ENCODE measurements at regions not wholly inside any gene's neighbourhood (a gene's known extent, or its start where the extent isn't known, plus 50 kb on each side); places are given as distances from the start of the nearest gene placed in this dataset.

DNA sequence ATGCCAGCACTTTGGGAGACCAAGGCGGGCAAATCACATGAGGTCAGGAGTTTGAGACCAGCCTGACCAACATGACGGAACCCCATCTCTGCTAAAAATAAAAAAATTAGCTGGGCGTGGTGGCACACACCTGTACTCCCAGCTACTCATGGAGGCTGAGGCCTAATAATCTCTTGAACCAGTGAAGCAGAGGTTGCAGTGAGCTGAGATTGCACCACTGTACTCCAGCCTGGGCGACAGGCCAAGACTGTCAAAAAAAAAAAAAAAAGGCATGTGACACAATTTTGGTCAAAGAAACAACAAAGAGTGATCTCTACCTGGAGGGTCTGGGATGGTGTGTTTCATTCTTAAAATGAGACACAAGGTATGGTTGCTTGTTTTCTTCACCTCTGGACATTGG, 188.2 kb upstream of the HS3ST1 start:
- TF ChIP-seq, protein P1, sequence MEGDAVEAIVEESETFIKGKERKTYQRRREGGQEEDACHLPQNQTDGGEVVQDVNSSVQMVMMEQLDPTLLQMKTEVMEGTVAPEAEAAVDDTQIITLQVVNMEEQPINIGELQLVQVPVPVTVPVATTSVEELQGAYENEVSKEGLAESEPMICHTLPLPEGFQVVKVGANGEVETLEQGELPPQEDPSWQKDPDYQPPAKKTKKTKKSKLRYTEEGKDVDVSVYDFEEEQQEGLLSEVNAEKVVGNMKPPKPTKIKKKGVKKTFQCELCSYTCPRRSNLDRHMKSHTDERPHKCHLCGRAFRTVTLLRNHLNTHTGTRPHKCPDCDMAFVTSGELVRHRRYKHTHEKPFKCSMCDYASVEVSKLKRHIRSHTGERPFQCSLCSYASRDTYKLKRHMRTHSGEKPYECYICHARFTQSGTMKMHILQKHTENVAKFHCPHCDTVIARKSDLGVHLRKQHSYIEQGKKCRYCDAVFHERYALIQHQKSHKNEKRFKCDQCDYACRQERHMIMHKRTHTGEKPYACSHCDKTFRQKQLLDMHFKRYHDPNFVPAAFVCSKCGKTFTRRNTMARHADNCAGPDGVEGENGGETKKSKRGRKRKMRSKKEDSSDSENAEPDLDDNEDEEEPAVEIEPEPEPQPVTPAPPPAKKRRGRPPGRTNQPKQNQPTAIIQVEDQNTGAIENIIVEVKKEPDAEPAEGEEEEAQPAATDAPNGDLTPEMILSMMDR (IDR thresholded peaks at IDR 0.05), result no peak
- DNase-seq (ENCODE audit: low spot score) (no peak), ATAC-seq (ENCODE audit: low FRiP score) (no peak)

DNA sequence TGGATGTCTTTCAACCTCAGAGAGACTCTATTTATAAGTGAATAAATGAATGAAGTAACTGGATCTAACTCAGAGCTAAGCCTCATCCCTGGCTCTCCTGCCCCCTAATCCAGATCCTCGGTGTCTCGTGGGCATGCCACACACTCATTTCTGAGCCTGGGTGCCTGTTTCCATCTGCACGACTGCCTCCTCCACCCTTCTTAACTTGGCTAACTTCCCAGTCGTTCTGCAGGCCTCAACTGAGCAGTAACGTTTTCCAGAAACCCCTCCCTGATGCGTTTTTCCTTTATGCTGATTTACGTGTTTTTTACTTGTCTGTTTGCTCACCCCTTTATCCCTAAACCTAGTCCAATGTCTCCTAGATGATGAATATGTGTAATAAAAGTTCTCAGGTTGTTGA, 186.9 kb upstream of the HS3ST1 start:
- TF ChIP-seq, protein P1 (IDR thresholded peaks at IDR 0.05), result no peak
- ATAC-seq (ENCODE audit: low FRiP score) (no peak), DNase-seq (ENCODE audit: low spot score) (no peak)

DNA sequence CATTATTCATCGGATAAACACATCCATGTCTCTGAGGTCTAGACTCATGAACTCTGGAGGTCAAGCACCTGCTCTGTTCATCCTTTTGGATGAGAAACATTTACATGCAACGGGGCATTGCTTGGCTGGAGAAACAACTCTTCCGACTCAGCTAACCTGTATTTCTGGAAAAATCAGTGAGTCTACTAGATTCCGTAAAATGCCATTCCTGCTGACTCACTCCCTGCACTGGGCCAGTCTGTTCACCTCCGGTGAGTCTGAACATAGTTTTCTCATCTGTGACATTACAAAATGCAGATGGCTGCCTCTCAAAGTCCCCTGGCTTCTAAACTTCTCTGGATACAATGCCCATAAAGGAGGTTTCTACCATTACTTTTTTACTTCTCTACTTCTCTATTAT, 185.7 kb upstream of the HS3ST1 start:
- TF ChIP-seq, protein P1 (IDR thresholded peaks at IDR 0.05), result no peak
- ATAC-seq (ENCODE audit: low FRiP score) (no peak), DNase-seq (ENCODE audit: low spot score) (no peak)

DNA sequence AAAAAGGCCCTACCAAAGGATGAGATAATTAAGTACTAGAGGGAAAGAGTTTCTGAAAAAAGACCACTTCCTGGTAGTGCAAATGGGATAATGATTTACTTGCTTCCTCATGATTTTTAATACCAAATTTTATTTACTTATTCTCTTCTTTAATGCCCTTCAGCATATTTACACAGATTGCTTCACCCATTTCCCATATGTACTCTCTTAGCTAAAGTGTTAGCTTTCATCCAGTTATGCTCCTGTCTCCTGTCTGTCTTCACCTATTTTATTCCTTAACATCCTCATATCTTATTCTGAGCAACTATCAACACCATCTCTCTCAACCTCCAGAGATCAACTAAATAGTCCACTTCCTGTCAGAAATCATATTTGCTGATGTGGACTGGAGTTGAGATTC, 183.2 kb upstream of the HS3ST1 start:
- TF ChIP-seq, protein P1 (IDR thresholded peaks at IDR 0.05), result no peak
- ATAC-seq (ENCODE audit: low FRiP score), result no peak
- no peak for DNase-seq (ENCODE audit: low spot score)

DNA sequence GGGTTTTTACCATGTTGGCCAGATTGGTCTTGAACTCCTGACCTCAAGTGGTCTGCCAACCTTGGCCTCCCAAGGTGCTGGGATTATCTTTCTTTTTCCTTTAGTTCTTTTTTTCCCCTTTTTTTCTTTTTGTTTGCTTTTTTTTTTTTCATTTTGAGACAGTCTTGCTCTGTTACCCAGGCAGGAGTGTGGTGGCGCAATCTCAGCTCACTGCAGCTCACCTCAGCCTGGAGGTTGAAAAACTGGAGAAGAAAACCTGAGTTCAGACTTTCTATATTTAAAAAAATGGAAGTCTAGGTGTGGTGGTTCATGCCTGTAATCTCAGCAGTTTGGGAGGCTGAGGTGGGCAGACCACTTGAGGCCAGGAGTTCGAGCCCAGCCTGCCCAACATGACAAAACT, 181.1 kb upstream of the HS3ST1 start:
- TF ChIP-seq, protein P1 (IDR thresholded peaks at IDR 0.05), result no peak
- DNase-seq (ENCODE audit: low spot score) (no peak), ATAC-seq (ENCODE audit: low FRiP score) (no peak)

GRCh38 chr4:11608992-11609391, 180.3 kb upstream of the HS3ST1 start:
- ATAC-seq (ENCODE audit: low FRiP score), result no peak
- DNase-seq (ENCODE audit: low spot score), result no peak
- TF ChIP-seq, protein P1 (IDR thresholded peaks at IDR 0.05), result no peak

GRCh38 chr4:11606078-11606477, 177.4 kb upstream of the HS3ST1 start:
- ATAC-seq (ENCODE audit: low FRiP score), result no peak
- TF ChIP-seq, protein P1 (IDR thresholded peaks at IDR 0.05), result no peak
- no peak for DNase-seq (ENCODE audit: low spot score)
